Ureter (tissue), 1 donor: ENCODE measurements at regions not wholly inside any gene's neighbourhood (a gene's known extent, or its start where the extent isn't known, plus 50 kb on each side); places are given as distances from the start of the nearest gene placed in this dataset.

Experiments
- DNase-seq: peaks from one replicate; pipeline ENCODE4 v3.0.0-alpha.2; 2020; ENCODE audit warnings: low spot score
- donor health status: DM: yes; HTN: yes; CAD: no.

DNA sequence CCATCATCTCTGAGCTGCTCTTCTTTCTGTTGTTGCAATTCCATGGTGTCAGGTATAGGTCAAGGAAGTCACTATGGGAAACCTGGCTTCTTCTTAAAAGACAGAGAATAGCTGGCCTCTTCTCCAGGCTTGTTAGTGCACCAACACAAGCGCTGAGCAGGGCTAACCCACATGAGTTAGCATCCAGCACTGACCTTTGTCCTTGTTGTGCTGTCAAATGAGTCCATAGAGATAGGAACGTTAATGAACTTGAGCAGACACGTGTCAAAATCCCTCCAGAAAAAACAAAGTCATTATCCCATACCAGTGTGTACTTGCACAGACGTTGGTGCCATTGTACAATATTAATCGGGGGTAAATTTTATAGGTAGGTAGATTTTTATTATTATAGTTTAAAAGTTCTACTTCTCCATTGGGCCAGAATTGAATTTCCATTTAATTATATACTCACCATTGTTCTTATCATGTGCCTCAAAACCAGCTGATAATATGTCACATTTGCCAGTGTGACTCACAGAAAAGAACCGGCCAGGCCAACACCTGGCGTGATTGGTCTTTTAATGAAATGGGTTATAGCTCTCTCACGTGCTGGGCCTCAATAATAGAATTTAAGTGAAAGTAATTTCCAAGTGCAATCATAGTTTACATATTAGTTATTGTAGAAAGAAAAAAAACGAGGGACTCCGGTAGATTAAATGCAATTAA lies 468.8 kb upstream of the MGMT start:
- DNase-seq: no peak

DNA sequence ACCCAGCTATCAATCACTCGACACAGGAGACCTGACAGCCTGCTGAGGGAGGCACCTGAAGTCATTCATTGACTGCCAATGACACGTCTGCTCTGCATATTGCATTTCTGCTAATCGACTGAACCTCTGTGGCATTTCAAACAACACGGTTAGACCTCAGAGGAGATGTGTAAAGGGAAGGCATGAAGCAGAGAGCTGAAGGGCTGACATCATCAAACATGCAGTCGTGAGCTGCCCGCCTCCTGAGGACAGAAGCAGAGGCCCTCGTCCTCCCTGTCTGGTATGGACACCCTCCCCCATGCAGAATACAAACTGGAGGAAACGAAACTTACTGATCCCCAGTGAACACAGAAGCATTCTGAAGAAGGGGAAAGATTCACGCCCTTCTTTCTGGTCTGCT lies 462.6 kb upstream of the MGMT start:
- no peak for DNase-seq

- no peak for DNase-seq
Observed at GRCh38 chr10:129005080-129005479, 462.0 kb upstream of the MGMT start.

- DNase-seq: no peak
Observed at GRCh38 chr10:129005804-129006203, 461.2 kb upstream of the MGMT start.

DNA sequence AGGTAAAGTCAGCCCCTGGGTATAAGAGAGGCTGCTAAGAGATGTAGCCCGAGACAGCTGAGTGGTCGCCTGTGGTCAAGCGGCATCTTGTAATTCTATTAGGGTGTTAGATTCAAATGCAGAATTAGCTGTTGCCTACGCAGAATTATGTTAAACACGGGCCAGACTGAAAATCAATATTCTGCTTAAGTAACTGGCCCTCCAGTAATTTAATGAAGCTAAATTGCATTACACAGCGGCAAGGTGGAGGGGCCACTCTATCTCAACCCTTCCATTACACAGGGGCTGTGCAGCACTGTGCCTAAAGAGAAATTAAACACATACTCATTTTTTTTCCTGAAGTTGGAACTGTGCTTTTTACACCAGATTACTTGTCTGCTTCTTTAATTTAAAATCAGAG lies 448.5 kb upstream of the MGMT start:
- no peak for DNase-seq

DNA sequence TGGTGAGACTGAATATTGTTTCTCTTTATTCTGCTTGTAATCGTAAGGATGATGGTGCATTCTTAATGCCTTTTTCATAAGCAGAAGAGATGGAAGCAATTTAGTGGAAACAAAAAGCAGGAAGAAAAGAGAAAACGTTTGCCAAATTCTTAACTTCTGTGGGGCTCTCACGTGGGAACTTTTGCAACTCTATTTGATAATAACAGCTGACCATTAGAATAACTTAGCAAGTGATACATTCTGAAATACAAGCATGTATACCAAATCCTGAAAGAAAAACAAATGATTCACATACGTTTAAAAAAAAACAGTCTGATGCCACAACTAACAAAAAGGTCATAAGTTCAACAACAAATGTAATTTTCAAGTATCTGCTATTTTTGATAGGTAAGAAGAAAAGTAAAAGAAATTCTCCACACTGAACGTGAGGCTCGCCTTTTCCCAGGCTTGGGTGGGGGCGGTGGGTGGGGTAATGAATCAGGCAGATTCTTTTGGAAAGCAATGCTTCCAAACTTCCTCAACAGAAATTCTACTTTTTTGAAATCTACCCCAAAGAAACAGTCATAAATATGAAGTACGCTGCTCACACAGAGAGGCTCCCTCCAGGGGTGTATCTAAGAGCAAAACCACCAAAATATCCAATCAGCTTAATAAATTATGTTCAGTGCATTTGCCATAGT lies 446.2 kb upstream of the MGMT start:
- no peak for DNase-seq

GRCh38 chr10:129021594-129022304 lies 445.3 kb upstream of the MGMT start:
- no peak for DNase-seq

GRCh38 chr10:129023082-129023481 lies 444.0 kb upstream of the MGMT start:
- no peak for DNase-seq

DNA sequence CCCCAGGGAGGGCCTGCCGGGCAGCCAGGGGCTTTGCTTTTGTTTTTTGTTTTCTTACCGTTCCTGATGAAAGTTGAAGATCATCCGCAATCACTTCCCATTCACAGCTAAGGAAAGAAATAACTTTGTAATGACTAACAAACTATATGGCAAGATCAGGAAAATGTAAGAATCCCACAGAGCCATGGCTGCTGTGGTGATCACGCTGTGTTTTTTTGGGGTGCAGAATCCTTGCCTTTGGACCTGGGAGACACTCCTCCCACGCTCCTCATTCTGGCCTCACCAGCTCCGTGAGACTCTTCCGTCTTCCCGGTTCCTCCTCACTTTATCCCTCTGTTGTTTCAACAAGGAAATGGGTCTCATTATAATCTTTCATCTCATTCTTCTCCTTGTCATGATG lies 443.0 kb upstream of the MGMT start:
- DNase-seq: no peak

- no peak for DNase-seq
Observed at GRCh38 chr10:129025787-129026186, 441.3 kb upstream of the MGMT start.

- no peak for DNase-seq
Observed at GRCh38 chr10:129027906-129028305, 439.1 kb upstream of the MGMT start.

DNA sequence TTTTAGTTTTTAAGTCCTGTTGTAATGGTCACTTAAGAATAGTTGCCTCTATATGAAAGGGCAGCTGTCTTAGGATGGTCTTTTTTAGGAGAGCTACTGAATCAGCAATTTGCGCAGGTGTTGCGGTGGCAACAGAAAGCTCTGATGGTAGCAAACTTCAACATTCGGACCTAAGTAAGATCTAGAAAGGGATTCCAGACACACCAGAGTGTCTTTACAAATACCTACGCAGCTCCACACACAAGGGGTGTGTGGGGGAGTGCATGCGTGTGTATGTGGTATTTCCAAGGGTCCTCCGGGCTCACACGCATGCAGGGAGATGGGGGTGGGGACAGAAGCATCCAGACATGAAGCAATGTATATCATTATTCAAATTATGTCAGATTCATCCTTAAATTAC lies 438.6 kb upstream of the MGMT start:
- no peak for DNase-seq

DNA sequence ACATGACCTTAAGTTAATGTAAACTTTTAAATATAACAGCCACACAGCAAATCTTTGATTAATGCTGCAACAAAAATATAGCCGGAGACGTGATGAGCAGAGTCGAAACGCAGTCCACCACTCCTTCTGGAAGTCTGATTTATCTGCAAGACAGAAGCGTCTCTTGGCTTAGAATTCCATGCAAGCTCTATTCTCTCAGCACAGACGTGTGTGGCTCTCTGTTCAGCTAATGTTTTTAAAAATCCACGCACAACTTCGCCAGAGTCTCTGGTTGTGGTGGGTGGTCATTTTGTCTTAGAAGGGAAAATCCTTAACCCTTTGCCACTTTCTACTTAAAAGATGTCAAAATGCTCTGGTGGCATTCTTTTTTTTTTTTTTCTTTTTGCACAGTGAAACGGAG lies 438.0 kb upstream of the MGMT start:
- DNase-seq: no peak

- no peak for DNase-seq
Observed at GRCh38 chr10:129029851-129030602, 437.0 kb upstream of the MGMT start.

- no peak for DNase-seq
Observed at GRCh38 chr10:129030603-129030895, 436.5 kb upstream of the MGMT start.

- DNase-seq: no peak
Observed at GRCh38 chr10:129030996-129031843, 435.8 kb upstream of the MGMT start.

DNA sequence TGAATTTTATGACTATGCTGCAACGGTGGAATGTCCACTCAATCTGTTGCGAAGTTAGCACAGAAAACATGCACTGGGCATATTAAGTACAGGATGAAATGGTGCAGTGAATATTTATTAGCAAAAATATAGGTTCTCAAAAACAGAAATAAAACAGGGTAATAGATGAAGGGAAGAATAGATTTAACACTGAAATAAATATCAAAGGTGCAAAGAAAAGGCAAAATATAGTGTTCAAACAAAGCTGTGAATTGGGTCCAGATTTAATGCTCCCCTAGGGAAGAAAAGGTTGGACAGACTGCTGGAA lies 435.2 kb upstream of the MGMT start:
- DNase-seq: no peak

GRCh38 chr10:129032372-129033313 lies 434.4 kb upstream of the MGMT start:
- DNase-seq: no peak

GRCh38 chr10:129033340-129033739 lies 433.7 kb upstream of the MGMT start:
- DNase-seq: no peak

DNA sequence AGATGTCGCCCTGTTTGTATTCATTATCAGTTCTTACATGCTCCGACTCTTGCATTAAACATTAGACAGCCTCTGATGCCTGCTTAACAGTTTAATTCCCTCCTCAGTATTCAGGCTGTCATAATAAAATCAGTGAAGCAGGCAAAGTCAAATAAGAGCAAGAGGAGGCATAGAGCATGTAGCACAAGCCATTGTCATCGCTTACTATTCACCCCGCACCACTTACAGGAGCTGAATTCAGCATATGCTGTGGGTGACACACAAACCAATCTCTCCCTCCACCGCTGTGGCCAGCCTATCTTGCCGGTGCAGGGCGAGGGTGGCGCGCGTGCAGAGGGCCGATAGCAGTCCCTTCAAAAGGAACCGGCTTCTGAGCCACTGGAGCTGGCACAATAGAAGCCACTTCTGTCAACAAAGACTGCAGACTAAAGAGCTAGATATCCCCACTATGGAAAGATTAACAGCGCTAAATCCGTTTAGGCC lies 433.2 kb upstream of the MGMT start:
- no peak for DNase-seq
